Lower leg skin (tissue), 4 donors: ENCODE measurements at regions not wholly inside any gene's neighbourhood (a gene's known extent, or its start where the extent isn't known, plus 50 kb on each side); places are given as distances from the start of the nearest gene placed in this dataset.

ENCODE experiments used
- DNase-seq, 2 donors: peaks; one replicate each; pipeline ENCODE4 v3.0.0-alpha.2; 2019; ENCODE audit warnings: low spot score in 2 of 2
- H3K4me3 ChIP-seq: fragments of 200-600 bp; sonication (generic); 2 replicates; pipeline ENCODE4 v1.5.1; 2017; ENCODE audit warnings: mild to moderate bottlenecking, low read depth; ENCODE audit not compliant: poor library complexity, severe bottlenecking
- POLR2A ChIP-seq, 2 donors: fragments of 450-650 bp; IDR thresholded peaks; one replicate each; pipeline ENCODE4 v1.6.1; 2016 to 2017; ENCODE audit warnings: antibody characterized with exemption in 2 of 2, mild to moderate bottlenecking in 1 of 2, moderate library complexity in 1 of 2
- WGBS, 2 donors: methylation state at CpG; one replicate each; pipeline ENCODE4 v1.1.5; 2018; 5-methylcytosine and 5-hydroxymethylcytosine counted together
- intact Hi-C: fragments of 100-400 bp; cut with DNase I; formaldehyde crosslinking; loops from one replicate; pipeline ENCODE4 v1.15.0; 2023; ENCODE audit warnings: low total_unique reads
- TF ChIP-seq, protein P1 (sequence below), 3 donors: fragments of 450-650 bp; IDR thresholded peaks; one replicate each; pipeline ENCODE4 v1.5.1; 2016; ENCODE audit warnings: antibody characterized with exemption in 3 of 3, mild to moderate bottlenecking in 3 of 3, moderate library complexity in 2 of 3

- no peak overlapping the region for H3K4me3 ChIP-seq
- 64 to 67% methylated on average over 2 of the region's 2 CpGs for WGBS, 2 donors
- intact Hi-C loops, result no loop called here
- no peak for TF ChIP-seq POLR2A (IDR thresholded peaks at IDR 0.05)
- TF ChIP-seq, protein P1, sequence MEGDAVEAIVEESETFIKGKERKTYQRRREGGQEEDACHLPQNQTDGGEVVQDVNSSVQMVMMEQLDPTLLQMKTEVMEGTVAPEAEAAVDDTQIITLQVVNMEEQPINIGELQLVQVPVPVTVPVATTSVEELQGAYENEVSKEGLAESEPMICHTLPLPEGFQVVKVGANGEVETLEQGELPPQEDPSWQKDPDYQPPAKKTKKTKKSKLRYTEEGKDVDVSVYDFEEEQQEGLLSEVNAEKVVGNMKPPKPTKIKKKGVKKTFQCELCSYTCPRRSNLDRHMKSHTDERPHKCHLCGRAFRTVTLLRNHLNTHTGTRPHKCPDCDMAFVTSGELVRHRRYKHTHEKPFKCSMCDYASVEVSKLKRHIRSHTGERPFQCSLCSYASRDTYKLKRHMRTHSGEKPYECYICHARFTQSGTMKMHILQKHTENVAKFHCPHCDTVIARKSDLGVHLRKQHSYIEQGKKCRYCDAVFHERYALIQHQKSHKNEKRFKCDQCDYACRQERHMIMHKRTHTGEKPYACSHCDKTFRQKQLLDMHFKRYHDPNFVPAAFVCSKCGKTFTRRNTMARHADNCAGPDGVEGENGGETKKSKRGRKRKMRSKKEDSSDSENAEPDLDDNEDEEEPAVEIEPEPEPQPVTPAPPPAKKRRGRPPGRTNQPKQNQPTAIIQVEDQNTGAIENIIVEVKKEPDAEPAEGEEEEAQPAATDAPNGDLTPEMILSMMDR (IDR thresholded peaks at IDR 0.05), result no peak
- no peak for DNase-seq
Measured at GRCh38 chr11:28690746-28691145, 582.6 kb downstream of the METTL15 start.

- H3K4me3 ChIP-seq, result no peak overlapping the region
- 54% methylated on average over 4 of the region's 4 CpGs for WGBS, 2 donors
- intact Hi-C loops, result no loop called here
- TF ChIP-seq POLR2A (IDR thresholded peaks at IDR 0.05), result no peak
- TF ChIP-seq, protein P1 (IDR thresholded peaks at IDR 0.05), result no peak
- no peak for DNase-seq
Measured at GRCh38 chr11:28684011-28684586, 575.9 kb downstream of the METTL15 start.

DNA sequence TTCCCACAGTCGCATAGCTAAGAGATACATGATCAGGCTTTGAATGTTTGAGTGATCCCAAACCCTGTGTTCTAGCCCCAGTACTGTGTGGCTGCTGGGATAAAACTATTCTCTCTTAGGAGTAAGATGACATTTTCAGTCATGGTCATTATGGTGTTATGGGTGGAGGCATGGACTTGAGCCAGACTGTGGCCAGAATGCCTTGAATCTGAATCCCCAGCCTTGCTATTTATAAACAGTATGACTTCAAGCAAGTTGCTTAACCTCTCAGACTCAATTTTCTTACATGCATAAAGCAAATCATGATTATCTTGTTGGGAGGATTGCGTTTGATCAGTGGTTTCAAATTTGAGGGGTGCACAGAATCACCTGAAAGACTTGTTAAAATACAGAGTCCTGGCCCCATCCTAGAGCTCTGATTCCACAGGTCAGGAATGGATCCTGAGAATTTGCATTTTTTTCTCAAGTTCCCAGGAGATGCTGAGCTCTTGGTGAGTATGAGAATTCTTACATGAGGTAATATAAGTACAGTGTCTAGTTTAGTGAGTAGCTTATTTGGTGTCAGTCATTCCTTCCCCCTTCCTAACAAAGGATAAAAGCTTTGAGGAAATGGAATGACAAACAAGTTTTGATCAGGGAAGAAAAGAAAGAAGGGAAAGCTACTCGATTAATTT is 571.7 kb downstream of the METTL15 start:
- TF ChIP-seq, protein P1 (IDR thresholded peaks at IDR 0.05), result no peak
- TF ChIP-seq POLR2A (IDR thresholded peaks at IDR 0.05), result no peak
- WGBS, 2 donors, result 83 to 86% methylated on average over 3 of the region's 3 CpGs
- intact Hi-C loops, result no loop called here
- DNase-seq, result no peak
- no peak overlapping the region for H3K4me3 ChIP-seq

- H3K4me3 ChIP-seq, result no peak overlapping the region
- TF ChIP-seq POLR2A (IDR thresholded peaks at IDR 0.05), result no peak
- TF ChIP-seq, protein P1 (IDR thresholded peaks at IDR 0.05), result no peak
- intact Hi-C loops, result no loop called here
- no peak for DNase-seq
- 87 to 96% methylated on average over 1 of the region's 1 CpG for WGBS, 2 donors
Measured at GRCh38 chr11:28677721-28678120, 569.5 kb downstream of the METTL15 start.

DNA sequence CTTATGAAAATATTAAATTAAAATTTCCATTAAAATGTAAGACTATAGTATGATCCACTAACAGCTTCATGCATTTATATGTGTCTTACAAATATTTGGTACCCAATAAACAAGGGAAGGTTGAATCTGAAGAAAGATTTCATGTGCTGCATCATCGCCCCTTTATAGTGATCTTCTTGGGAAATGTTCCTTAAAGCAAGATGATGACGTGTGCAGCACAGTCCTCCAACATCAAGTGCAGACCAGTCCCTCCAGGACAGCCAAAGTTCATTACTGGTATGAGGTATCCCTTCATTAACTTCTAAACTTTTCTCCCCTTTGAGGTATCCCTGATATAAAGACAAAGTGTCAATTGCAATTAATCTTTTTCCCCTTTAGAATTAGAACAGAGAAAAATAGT is 567.0 kb downstream of the METTL15 start:
- TF ChIP-seq POLR2A (IDR thresholded peaks at IDR 0.05), result no peak
- TF ChIP-seq, protein P1 (IDR thresholded peaks at IDR 0.05), result no peak
- no peak overlapping the region for H3K4me3 ChIP-seq
- no peak for DNase-seq
- intact Hi-C loops, result loop anchor here (2.0 kb wide), 1 partner anchor 64 kb away; no protein-coding TSS in a partner anchor
- 89 to 90% methylated on average over 2 of the region's 2 CpGs for WGBS, 2 donors
